ENCODE measurements at regions not wholly inside any gene's neighbourhood (a gene's known extent, or its start where the extent isn't known, plus 50 kb on each side); places are given as distances from the start of the nearest gene placed in this dataset.

DNA sequence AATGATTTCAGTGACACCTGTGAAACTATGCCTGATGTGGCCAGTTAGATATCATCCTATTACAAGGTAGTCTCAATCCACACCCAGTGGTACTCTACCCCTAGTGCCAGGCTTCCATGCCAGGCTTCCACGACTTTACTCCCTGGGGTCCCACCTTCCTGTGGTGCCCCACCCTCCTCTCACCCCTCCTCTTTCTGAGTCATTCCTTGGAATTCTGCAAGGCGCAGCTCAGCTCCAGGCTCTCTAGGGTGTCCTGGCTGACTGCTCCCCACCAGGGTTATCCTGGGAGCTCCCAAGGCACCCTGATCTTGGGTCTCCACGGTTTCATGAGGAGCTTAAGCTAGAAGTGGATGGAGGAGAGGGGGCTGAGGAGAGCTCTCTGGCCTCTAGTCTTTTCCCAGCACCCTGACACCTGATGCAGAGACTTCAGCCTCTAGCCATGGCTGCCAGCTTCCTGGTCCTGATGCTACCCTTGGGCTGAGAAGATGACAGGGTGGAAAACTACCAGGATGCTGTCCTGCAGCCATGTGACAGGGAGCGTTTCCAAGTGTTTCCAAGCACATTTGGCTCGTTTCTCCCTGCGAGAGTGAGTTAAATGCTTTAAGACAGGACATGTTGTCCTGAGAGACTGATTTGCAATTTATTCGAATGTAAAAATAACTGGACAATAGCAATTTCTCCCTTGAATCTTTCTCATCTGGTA, 1461.2 kb downstream of the TBC1D22A start:
- DNase-seq (ENCODE audit: low read depth in 3 of 3), result no peak

DNA sequence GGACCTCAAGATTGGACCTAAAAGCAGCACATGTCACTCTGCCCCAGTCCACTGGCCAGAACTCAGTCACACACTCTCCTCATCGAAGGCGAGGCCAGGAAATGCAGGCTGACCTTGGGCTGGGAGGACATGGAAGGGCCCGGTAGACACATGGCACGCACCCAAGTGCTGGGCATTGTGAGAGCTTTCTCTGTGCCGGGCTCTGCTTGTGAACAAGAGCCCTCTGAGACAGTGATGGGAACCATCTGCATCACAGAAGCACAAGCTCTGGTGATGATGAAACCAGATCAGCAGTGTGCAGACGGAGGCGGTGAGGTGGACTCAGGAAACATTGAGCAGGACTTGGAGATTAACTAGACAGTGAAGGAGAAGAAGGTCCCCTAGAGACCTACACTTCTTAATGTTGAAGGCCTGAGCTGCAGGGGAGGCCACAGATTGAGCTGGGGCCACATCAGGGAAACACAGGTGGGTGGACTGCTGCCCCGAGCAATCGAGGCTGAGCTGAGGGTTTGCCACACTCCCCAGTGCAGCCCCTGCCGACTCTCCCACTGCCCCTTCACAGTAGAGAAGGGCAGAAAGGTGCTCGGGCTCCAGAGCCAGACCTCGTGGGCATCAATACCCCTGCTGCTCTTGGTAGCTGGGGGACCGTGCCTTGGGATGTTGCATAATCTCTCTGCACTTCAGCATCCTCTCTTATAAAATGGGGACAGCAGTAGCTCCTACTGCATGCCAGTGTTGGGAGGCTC, 1460.5 kb downstream of the TBC1D22A start:
- no peak for DNase-seq (ENCODE audit: low read depth in 3 of 3)

DNA sequence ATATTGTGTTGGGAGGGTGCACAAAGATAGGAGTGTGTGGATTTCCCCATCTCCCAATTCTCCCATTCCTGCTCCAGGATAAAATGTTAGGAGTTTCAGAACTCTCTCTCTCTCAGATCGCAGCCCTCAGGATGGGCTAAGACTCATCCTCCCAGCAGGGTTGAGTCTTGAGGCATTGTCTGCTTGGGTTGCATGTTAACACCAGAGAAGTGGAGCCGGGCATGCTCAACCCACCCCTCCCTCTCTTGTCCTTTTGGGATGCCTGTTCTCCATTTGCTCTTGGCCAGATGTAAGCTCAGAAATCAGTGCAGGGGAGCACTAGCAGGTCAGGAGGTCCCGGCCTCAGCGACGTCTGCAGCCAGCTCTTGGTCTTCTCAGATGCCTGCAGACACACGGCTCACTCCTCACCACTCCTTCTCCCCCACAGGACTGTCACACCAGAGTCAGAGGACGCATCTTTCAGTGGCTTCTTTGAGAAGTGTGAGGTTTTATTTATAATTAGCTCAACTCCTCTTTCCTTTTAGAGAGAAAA, 1456.5 kb downstream of the TBC1D22A start:
- DNase-seq (ENCODE audit: low read depth in 3 of 3), result no peak

DNA sequence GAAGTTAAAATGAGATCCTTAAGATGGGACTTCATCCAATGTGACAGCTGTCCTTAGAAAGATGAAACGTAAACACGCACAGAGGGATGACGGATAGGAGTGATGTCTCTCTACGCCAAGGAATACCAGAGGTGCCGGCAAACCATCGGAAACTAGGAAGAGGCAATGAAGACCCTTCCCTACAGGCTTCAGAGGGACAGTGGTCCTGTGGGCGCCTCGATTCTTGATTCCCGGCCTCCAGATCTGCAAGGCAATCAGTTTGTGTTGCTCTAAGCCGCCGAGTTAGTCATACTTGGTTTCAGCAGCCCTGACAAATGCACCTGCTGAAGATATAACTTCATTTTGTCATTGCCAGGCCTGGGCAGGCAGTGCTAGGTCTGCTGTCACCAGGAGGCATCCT, 1455.1 kb downstream of the TBC1D22A start:
- no peak for DNase-seq (ENCODE audit: low read depth in 3 of 3)

DNA sequence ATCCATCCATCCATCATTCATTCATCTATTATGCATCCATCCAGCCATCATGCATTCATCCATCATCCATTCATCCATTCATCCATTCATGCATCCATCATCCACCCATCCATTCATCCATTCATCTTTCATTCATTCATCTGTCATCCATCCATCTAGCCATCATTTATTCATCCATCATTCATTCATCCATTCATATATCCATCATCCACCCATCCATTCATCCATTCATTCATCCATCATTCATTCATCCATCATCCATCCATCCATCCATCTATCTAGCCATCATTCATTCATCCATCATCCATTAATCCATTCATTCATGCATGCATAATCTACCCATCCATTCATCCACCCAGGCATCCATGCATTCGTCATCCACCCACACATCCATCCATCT, 1450.3 kb downstream of the TBC1D22A start:
- DNase-seq (ENCODE audit: low read depth in 3 of 3), result no peak

DNA sequence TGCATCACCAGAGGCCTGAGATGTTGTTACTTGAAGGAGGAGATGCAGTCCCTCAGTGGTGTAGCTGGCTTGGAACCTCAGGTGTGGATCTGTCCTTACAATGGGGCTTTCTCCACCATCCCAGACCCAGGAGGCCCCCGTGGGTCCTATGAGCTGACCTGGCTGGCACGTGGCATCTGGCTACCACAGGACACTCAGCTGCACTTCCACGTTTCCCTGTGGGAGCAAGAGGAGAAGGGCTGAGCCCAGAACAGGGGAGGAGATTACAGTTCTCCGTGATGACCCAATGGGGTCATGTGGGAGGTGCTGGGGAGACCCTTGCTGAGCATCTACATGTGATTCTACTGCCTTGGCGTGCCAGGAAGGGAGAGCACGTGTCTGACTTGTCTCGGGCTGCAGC, 1448.4 kb downstream of the TBC1D22A start:
- no peak for DNase-seq (ENCODE audit: low read depth in 3 of 3)

DNA sequence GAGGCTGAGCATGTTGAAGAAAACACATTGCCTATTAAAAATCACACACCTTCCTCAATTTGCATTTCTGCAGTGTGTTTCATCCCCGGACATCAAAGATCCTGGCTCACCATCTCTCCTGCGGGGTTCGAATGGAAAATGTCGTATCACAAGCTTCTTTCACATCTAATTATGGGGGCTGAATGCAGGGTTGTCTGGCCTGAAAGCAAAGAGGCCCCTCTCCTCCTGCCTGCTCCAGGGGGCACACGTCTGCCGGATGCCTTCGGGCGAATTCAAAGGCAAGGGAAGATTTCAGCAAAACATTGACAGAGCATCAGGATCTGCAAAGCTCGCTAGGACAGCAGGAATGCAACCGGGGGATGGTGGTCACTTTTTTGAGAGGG, 1447.7 kb downstream of the TBC1D22A start:
- DNase-seq (ENCODE audit: low read depth in 3 of 3), result no peak

DNA sequence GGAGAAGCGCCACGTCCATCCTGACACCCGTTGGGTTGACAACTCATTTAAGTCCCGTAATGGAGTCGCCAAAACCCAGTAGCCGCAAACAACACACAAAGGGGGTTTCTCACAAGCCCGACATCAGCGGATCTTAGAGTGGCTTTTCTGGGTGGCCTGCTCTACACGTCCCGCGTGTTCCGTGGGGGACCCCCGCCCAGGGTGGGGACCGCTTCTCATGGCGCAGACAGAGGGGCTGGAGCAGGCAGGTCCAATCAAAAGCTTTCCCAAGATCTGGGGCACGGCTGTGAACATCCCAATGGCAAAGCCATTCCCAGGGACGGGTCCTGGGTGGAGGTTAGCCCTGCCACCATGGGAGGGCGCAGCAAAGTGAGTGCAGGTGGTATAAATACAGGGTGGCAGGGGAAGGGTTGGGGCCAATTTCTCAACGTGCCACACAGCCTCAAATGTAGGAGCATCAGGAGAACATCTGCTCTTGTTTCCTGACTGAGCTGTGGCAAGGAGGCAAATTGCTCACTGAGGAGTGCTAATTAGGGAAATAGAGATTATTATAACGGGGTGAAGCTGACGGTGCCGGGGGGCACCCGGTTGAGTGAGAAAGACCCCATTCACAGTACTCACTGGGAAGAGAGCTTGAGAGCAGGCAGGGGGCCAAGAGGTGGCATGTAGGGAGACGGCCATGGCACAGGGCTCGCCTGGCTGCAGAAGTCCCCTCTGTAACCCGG, 1447.2 kb downstream of the TBC1D22A start:
- DNase-seq (ENCODE audit: low read depth in 3 of 3), result no peak

DNA sequence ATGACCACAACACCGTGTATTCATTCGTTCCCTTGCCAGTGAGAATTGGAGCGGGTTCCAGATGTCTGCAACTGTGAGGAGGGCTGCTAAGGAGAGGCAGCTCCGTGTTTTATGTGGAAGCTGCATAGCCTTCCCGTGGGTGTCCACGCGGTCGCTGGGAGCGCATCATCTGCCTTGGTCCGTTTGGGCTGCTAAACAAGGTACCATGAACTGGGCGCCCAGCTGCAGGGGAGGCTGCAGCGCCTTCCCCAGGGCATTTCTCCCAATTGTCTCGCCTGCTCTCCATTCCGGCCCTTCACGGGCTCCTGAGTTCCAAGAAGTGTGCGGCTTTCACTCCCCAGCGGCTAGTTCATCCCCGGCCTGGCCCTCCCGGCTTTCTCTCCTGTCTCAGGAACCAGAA, 1446.4 kb downstream of the TBC1D22A start:
- no peak for DNase-seq (ENCODE audit: low read depth in 3 of 3)

DNA sequence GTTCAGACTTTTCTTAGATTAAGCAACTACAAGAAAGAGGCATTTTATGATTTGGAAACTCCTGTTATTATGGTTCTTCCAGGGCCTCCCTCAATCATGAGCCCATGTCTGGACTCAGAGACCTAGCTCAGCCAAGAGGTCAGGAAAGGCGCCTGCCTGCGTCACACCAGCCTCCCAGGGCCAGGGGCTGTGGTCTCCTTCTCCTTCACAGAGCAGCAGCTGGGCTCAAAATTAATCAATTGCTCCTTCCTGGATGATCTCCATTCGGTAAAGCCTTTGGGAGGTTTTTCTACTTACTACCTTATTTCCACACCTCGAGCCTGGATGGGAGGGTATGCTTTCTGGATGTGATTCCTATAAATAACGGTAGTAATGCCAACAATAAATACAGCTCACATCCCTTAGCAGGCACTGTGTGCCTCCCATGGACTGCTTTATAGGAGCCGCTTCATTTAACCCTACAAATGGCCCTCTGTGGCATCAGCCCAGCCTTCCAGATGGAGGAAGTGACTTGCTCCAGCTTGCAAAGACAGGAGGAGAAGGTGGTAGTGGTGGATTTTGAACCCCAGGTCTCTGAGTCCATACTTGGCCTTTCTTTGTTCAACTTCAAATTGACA, 1445.6 kb downstream of the TBC1D22A start:
- no peak for DNase-seq (ENCODE audit: low read depth in 3 of 3)

DNA sequence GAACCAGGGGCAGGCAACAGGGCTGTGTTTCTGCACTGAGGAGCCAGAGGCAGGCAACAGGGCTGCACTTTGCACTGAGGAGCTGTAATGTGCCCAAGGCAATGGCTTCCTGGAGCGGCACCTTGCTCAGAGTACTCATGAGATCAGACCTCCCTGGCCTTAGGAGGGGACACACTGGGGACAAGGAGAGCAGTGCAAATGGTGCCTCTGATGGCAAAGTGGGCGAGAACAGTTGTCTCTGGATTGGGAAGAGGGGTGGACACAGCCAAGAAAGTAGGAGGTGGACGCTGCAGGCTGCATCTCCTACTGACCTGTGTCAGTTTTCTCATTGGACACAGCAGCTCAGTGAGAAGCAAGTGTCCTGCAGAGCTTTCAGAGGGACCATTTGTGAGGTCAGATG, 1443.3 kb downstream of the TBC1D22A start:
- DNase-seq (ENCODE audit: low read depth in 3 of 3), result no peak

DNA sequence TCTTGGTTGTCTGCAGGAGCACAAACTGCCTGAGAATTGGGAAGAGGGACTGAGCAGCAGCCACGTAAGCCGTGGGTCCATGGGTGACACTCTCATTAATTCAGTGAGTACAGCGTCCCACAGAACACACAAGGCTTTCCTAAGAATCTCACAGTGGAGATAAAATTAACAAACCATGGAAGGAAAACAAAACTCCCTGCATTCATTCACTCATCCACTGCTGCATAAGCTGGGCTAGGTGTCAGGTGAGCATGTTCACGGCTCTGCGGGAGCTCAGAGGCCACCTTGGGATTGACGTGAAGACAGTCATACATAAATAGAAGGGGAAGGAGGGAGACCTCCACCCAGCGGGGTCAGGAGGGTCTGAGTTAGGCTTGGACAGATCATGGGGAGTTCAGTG, 1442.7 kb downstream of the TBC1D22A start:
- no peak for DNase-seq (ENCODE audit: low read depth in 3 of 3)

DNA sequence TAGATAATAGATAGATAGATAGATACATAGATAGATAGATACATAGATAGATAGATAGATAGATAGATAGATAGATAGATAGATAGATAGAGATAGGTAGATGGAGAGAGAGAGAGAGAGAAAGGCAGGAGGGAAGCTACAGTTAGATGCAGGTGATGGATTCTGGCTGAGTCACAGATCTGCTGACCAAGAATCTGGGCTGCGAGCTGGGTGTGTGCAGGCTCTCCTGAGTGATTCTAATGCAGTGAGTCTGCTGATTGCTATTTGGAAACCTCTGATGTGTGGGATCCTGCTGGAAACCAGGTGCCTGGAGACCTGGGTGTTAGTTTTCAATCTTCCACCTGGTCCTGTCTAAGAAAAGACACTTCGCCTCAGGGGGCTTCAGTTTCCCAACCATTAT, 1441.8 kb downstream of the TBC1D22A start:
- no peak for DNase-seq (ENCODE audit: low read depth in 3 of 3)

DNA sequence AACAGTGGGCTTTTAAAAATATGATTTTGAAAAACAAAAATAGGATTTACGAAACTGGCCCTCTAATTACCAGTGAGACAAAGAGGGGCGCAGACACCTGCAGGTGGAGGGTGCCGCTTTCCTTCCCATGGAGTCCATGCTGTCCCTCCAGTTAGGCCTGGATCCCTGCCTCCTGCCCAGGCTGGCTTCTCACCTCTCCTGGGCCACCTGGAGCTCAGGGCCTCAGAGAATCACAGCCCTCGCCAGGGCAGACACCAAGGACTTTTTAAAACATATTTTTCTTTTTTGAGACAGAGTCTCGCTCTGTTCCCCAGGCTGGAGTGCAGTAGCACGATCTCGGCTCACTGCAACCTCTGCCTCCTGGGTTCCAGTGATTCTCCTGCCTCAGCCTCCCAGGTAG, 1437.2 kb downstream of the TBC1D22A start:
- no peak for DNase-seq (ENCODE audit: low read depth in 3 of 3)

DNA sequence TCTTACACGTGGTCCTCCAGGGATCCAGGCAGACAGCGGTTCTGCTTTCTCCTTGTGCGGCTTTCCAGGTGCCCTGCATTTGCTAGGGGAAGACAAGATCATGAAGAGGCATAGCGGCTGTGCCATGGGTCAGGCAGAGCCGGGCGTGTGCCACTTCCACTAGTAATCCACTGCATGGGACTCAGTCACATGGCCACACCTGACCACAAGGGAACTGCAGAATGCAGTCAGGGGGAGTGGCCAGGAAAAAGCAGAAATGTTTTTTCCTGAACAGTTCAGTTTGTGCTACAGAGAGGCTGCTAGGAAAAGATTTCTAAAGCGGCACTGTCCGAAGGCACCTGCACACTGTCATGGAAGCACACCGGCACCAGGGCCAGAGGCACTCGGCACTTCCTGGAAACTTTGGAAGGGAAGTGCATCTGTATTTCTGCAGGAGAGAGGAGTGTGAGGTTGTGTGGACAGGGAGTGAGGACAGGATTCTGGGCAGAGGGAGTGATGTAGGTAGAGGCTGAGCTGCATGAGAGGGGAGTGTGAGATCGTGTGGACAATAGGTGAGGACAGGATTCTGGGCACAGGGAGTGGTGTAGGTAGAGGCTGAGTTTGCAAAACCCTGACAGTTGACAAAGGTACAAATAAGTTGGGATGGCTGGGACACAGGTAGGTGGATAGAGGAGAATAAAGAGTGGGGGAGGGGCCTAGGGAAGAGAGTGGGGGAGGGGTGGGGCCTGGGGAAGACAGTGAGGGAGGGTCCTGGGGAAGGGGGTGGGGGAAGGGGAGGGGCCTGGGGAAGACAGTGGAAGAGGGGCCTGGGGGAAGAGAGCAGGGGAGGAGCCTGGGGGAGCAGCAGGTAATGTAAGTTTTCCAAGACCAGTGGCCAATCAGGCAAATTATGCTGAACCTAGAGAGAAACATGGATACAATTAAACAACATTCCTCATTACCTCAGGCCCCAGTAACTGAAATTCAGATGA, 1436.3 kb downstream of the TBC1D22A start:
- DNase-seq (ENCODE audit: low read depth in 3 of 3), result no peak

DNA sequence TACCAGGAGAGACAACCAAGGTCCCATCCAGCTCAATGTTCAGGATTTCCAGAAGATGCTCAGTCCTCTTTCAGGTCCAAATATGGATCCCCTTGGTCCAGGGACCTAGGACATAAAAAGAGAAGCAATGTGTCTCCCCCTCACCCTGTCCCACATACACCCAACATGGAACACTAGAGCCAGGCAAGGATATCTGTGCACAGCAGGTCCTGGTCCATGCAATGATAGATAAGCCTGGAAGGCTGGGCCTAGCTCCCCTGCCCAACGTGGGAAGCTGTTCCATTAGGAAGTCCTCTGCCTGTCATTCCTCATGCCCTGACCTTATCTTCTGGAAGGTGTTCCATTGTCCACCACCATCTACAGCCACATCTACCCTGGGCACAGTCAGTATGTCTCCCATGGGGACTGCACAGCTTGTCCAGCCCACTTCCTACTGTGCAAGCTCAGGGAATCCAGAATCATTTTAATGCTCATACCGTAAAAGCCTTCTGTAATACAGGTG, 1434.8 kb downstream of the TBC1D22A start:
- DNase-seq (ENCODE audit: low read depth in 3 of 3), result no peak

DNA sequence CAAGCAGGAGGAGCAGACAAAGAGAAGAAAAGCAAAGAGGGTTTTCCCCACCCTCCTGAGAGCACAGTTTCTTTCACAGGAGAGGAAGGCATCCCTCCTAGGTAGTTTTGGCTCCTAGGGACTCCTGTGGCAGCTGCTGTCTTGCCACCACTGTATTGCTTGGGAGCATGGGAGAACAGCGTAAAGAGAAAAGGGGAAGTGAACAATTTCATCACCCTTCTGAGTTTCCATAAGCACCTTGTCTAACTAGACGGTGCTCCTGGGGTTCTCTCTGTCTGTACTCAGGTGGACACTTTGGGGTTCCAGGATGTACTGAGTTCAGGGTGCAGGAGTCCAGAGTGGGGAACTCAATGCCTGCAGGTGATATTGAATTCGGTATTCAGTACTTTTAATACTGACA, 1430.5 kb downstream of the TBC1D22A start:
- DNase-seq (ENCODE audit: low read depth in 3 of 3), result no peak

DNA sequence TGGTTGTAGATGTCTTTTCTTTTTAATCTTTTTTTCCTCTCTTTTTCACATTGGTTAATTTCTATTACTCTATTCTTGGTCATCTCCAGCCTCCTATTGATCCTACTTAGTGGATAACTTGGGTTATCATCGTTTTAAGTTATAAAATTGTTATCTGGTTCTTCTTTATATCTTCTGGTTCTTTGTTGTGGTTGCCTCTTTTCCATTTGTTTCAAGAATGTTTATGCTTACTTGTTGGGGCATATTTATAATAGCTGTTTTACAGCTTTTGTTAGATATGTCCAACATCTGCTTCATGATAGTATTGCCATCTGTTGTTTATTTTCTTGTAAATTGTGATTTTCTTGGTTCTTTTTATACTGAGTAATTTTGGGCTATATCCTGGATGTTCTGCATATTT, 1429.6 kb downstream of the TBC1D22A start:
- no peak for DNase-seq (ENCODE audit: low read depth in 3 of 3)

DNA sequence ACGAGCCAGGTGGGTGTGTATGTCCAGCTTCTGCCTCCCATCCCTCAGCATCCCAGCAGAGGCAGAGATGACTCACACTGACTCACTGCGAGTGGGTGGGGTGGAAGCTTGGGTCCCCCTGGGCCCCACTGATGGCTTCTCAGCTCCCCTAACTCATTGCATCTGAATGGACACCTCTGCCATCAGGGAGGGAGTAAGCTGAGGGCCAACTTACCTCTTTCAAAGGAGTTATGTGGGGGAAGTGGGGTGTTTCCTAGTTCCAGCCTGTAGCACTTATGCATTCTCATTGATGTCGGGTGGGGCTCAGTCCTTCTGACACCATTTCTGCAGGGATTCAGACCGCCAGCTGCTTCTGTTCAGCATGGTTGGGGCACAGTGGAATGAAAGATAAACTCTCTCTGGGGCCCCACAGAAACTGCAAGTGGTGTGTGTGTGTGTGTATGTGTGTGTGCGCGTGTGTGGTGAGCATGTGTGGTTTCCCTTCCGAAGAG, 1425.8 kb downstream of the TBC1D22A start:
- DNase-seq (ENCODE audit: low read depth in 3 of 3), result no peak

DNA sequence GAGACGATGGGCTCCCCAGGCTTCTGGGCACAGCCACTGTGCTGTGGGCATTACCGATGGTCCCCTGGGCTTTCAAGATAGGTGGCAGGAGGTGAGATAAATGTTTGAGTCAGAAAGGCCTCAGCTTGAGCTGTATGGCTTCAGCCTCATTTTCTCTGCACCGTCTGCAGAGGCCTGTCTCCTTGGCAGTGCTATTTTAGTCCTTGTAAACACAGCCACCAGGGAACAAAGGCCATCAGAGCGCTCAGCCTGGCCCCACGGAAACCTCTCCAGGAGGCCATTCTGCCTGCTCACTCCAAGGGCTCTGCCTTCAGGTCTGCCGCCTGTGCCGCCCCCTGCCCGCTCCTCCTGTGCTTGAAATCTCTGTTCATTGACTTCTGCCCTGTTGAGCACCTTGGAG, 1424.9 kb downstream of the TBC1D22A start:
- DNase-seq (ENCODE audit: low read depth in 3 of 3), result no peak

Measured in stimulated activated CD4-positive, alpha-beta T cell treated with anti-CD3 and anti-CD28 coated beads, TNF-alpha, amount 100 ng/mL, for 48 hours (primary cell).